ENCODE measurements at regions not wholly inside any gene's neighbourhood (a gene's known extent, or its start where the extent isn't known, plus 50 kb on each side); places are given as distances from the start of the nearest gene placed in this dataset.
"Not testable (repeated sequence)": the region's sequence is repeated elsewhere in the genome, so short reads cannot be mapped to it uniquely, and the experiment has no call there.

- no peak for DNase-seq (ENCODE audit: extremely low read depth, low read depth, low spot score)
Measured at GRCh38 chr5:17364987-17365810, 132.8 kb upstream of the TAF11L2 start.

- DNase-seq (ENCODE audit: extremely low read depth, low read depth, low spot score): no peak
Measured at GRCh38 chr5:17365811-17366138, 132.3 kb upstream of the TAF11L2 start.

GRCh38 chr5:17367256-17367840 lies 130.7 kb upstream of the TAF11L2 start:
- DNase-seq (ENCODE audit: extremely low read depth, low read depth, low spot score): no peak

GRCh38 chr5:17370651-17371050 lies 127.4 kb upstream of the TAF11L2 start:
- DNase-seq (ENCODE audit: extremely low read depth, low read depth, low spot score): no peak

GRCh38 chr5:17373406-17373805 lies 124.6 kb upstream of the TAF11L2 start:
- DNase-seq (ENCODE audit: extremely low read depth, low read depth, low spot score): no peak

- DNase-seq (ENCODE audit: extremely low read depth, low read depth, low spot score): no peak
Measured at GRCh38 chr5:17373814-17374556, 124.0 kb upstream of the TAF11L2 start.

- no peak for DNase-seq (ENCODE audit: extremely low read depth, low read depth, low spot score)
Measured at GRCh38 chr5:17374973-17375742, 122.9 kb upstream of the TAF11L2 start.

GRCh38 chr5:17375886-17376285 lies 122.1 kb upstream of the TAF11L2 start:
- not testable (repeated sequence) for DNase-seq (ENCODE audit: extremely low read depth, low read depth, low spot score)

- DNase-seq (ENCODE audit: extremely low read depth, low read depth, low spot score): no peak
Measured at GRCh38 chr5:17378346-17378997, 119.6 kb upstream of the TAF11L2 start.

GRCh38 chr5:17379100-17379951 lies 118.7 kb upstream of the TAF11L2 start:
- DNase-seq (ENCODE audit: extremely low read depth, low read depth, low spot score): no peak

GRCh38 chr5:17381932-17382331 lies 116.1 kb upstream of the TAF11L2 start:
- no peak for DNase-seq (ENCODE audit: extremely low read depth, low read depth, low spot score)

- no peak for DNase-seq (ENCODE audit: extremely low read depth, low read depth, low spot score)
Measured at GRCh38 chr5:17383526-17383925, 114.5 kb upstream of the TAF11L2 start.

GRCh38 chr5:17384181-17384580 lies 113.8 kb upstream of the TAF11L2 start:
- no peak for DNase-seq (ENCODE audit: extremely low read depth, low read depth, low spot score)

GRCh38 chr5:17388717-17389116 lies 109.3 kb upstream of the TAF11L2 start:
- DNase-seq (ENCODE audit: extremely low read depth, low read depth, low spot score): no peak

- no peak for DNase-seq (ENCODE audit: extremely low read depth, low read depth, low spot score)
Measured at GRCh38 chr5:17394086-17394485, 103.9 kb upstream of the TAF11L2 start.

GRCh38 chr5:17395106-17395880 lies 102.7 kb upstream of the TAF11L2 start:
- no peak for DNase-seq (ENCODE audit: extremely low read depth, low read depth, low spot score)

- DNase-seq (ENCODE audit: extremely low read depth, low read depth, low spot score): no peak
Measured at GRCh38 chr5:17396247-17396646, 101.8 kb upstream of the TAF11L2 start.

- DNase-seq (ENCODE audit: extremely low read depth, low read depth, low spot score): no peak
Measured at GRCh38 chr5:17398431-17398830, 99.6 kb upstream of the TAF11L2 start.
